NCI-H524 (cell line): ENCODE measurements at regions not wholly inside any gene's neighbourhood (a gene's known extent, or its start where the extent isn't known, plus 50 kb on each side); places are given as distances from the start of the nearest gene placed in this dataset.
"Not testable (repeated sequence)": the region's sequence is repeated elsewhere in the genome, so short reads cannot be mapped to it uniquely, and the experiment has no call there.

Source experiments
- DNase-seq, 2 experiments: peaks; one replicate each; lab custom pipeline; 2025; lab: John Stamatoyannopoulos, UW

GRCh38 chr1:99361406-99361805, 97.1 kb downstream of the PLPPR4 start:
- no peak for DNase-seq

GRCh38 chr1:99363531-99363930, 99.2 kb downstream of the PLPPR4 start:
- DNase-seq = no peak

GRCh38 chr1:99365141-99365540, 100.8 kb downstream of the PLPPR4 start:
- no peak for DNase-seq

- no peak for DNase-seq
Observed at GRCh38 chr1:99365545-99365944, 101.3 kb downstream of the PLPPR4 start.

- DNase-seq = peak; percentile 84 to 96
Observed at GRCh38 chr1:99369154-99369553, 104.9 kb downstream of the PLPPR4 start.

GRCh38 chr1:99370476-99370875, 106.2 kb downstream of the PLPPR4 start:
- DNase-seq = no peak

GRCh38 chr1:99371413-99371812, 107.1 kb downstream of the PLPPR4 start:
- no peak for DNase-seq

GRCh38 chr1:99374109-99374508, 109.8 kb downstream of the PLPPR4 start:
- DNase-seq = no peak

- DNase-seq = not testable (repeated sequence)
Observed at GRCh38 chr1:99374693-99375092, 110.4 kb downstream of the PLPPR4 start.

- peak in 1 of 2 experiments; percentile 24 for DNase-seq
Observed at GRCh38 chr1:99384021-99384420, 119.7 kb downstream of the PLPPR4 start.

GRCh38 chr1:99385852-99386251, 121.6 kb downstream of the PLPPR4 start:
- no peak for DNase-seq

GRCh38 chr1:99396389-99396788, 132.1 kb downstream of the PLPPR4 start:
- no peak for DNase-seq

- no peak for DNase-seq
Observed at GRCh38 chr1:99397029-99397428, 132.7 kb downstream of the PLPPR4 start.

GRCh38 chr1:99397863-99398262, 133.6 kb downstream of the PLPPR4 start:
- DNase-seq = no peak

- not testable (repeated sequence) for DNase-seq
Observed at GRCh38 chr1:99401556-99401955, 137.3 kb downstream of the PLPPR4 start.

- not testable (repeated sequence) for DNase-seq
Observed at GRCh38 chr1:99404399-99404798, 140.1 kb downstream of the PLPPR4 start.

GRCh38 chr1:99405325-99405724, 141.0 kb downstream of the PLPPR4 start:
- not testable (repeated sequence) for DNase-seq

GRCh38 chr1:99407018-99407417, 142.7 kb downstream of the PLPPR4 start:
- no peak for DNase-seq

GRCh38 chr1:99424087-99424486, 159.8 kb downstream of the PLPPR4 start:
- no peak for DNase-seq

- no peak for DNase-seq
Observed at GRCh38 chr1:99429754-99430153, 165.5 kb downstream of the PLPPR4 start.

- no peak for DNase-seq
Observed at GRCh38 chr1:99438656-99439230, 174.5 kb downstream of the PLPPR4 start.

- peak in 1 of 2 experiments; percentile 58 for DNase-seq
Observed at GRCh38 chr1:99439433-99440075, 175.3 kb downstream of the PLPPR4 start.

- DNase-seq = peak; percentile 53 to 86
Observed at GRCh38 chr1:99441299-99442095, 177.2 kb downstream of the PLPPR4 start.
